NCI-H345 treated with DMSO at 0.1 percent for 48 hours (cell line): ENCODE measurements at regions not wholly inside any gene's neighbourhood (a gene's known extent, or its start where the extent isn't known, plus 50 kb on each side); places are given as distances from the start of the nearest gene placed in this dataset.

Experiments used
- DNase-seq: peaks from one replicate; lab custom pipeline; 2025; ENCODE audit not compliant: unreplicated experiment; lab: John Stamatoyannopoulos, UW

DNA sequence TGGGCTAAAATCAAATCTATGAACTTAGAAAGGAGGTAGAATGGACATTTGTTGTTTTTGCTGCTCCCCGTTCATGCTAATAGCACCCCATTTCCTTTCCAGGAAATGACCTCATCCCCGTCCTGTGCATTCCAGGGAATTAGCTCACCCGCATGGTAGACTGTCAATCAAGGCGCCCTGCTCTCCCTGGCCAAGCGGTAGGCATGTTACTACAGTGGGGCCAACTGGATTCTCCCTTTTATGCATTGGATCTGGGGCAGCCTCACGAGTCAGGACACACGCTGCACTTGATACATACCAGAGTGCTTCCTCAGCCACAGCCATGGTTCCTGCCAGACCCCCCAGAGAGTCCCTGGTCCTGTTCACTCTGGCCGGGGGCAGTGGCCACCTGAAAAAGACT is 111.0 kb upstream of the PTCH1 start:
- DNase-seq: no peak

DNA sequence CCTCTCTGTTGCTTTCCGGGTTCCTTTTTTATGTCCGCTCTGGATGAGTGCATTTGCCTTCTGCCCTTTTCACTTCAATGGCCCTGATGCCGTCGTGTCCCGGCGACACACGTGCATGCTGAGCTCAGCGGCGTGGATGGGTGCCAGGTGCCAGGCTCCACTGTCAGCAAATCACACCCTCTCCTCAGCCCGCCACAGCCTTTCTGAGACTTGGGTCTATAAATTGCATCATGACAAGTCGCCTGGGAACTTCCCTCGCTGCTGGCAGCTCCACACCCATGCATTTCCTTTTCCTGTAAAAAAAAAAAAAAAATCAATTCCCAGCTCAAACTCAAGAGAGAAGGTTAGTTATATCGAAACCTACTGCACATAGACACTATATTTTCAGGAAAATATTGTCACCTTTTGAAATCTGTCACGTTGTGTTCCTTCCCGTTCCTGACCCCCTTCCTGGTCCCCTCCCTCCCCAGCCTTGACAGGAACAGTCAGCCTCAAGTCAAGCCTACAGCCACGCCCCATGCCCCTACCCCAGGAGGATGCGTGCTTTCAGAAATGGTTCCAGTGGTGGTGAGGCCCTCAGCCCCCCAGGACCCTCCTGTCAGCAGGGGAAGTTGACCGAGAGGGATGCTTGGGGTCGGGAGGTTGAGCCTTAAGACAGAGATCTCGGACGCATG is 110.3 kb upstream of the PTCH1 start:
- no peak for DNase-seq

DNA sequence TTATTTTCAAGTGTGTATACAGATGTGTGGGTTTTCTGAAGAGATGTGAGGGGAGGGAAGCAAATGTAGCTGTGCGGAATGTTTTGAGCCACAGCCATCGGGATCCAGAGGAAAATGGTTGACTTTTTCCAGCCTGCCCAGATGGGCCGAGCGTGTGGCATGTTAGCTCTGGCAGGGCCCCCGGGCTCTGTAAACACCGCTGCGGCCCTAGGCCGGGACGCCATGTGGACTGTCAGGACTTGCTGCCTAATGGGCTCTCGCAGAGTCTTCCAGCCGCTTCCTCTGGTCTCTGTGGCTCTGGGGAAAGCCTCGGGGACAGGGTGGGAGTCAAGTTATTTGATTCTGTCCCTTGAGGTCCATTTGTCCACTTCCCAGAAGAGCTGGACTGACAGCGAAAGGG is 109.6 kb upstream of the PTCH1 start:
- no peak for DNase-seq

DNA sequence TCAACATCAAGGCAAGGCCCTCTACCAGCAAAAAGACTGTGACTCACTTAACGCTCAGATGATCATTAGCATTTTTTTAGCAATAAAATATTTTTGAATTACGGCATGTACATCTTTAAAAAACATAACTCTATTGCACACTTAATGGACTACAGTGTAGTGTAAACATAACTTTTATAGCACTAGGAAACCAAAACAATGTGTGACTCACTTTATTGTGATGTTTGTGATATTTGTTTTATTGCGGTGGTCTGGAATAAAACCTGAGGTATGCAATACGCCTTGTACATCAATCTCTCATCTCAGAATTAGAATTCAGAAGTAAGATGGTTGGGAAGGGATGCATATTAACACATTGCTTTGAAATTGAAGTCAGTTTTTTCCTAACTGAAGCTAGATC is 106.9 kb upstream of the PTCH1 start:
- no peak for DNase-seq

DNA sequence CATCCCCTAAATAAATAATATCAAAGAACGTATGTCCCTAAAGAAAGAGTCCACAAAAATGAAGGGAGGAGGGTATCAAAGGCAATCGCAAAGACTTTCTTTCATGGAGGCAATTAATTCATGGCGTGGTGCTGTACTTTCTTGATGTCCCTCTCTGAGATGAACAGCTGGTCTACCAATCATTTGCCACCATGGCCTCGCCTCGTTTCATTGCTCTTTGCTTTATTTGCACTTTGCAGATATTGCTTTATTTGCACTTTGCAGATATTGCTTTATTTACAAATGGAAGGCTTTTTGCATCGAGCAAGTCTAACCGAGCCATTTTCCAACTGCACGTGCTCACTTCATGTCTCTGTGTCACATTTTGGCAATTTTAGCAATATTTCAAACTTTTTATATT is 104.0 kb upstream of the PTCH1 start:
- DNase-seq: no peak

DNA sequence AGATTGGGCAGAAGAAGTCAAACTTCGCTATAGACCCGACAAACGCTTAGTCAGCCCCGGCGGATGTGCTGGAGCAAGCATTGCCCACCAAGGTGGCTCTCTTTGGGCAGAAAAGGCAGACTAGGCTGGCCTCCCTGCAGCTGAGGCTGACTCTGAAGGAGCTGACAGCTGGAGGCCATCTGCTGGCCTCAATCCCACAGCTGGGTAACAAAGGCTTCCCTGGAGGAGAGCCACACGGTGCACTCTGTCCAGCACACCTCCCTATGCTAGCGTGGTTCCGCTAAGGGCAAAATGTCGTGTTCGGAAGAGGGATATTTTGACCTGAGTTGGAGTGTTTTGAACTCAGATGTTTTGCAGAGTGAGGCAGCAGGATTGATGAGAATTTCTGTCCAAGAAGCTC is 103.5 kb upstream of the PTCH1 start:
- DNase-seq: no peak

- DNase-seq: no peak
These were observed 98.5 kb upstream of the PTCH1 start for GRCh38 chr9:95615246-95615645.

GRCh38 chr9:95613670-95614069 is 96.9 kb upstream of the PTCH1 start:
- DNase-seq: no peak

DNA sequence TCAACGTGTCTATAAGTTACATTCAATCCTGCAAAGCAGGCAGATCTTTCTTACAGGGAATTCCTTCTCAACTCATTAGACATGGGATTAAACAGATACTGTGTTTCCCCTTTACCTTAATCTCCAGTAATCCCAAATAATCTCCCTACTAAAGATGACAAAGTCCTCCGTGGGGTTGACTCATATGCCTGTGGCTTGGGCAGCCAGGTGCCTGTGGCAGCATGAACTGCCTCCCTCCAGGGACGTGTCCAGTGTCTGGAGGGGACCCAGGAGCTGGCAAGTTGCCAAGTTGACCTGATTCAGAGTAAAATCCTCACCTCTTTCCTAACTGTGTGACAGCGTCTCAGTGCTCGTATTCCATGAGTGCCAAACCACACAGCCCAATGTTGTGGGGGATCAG is 94.6 kb upstream of the PTCH1 start:
- no peak for DNase-seq

DNA sequence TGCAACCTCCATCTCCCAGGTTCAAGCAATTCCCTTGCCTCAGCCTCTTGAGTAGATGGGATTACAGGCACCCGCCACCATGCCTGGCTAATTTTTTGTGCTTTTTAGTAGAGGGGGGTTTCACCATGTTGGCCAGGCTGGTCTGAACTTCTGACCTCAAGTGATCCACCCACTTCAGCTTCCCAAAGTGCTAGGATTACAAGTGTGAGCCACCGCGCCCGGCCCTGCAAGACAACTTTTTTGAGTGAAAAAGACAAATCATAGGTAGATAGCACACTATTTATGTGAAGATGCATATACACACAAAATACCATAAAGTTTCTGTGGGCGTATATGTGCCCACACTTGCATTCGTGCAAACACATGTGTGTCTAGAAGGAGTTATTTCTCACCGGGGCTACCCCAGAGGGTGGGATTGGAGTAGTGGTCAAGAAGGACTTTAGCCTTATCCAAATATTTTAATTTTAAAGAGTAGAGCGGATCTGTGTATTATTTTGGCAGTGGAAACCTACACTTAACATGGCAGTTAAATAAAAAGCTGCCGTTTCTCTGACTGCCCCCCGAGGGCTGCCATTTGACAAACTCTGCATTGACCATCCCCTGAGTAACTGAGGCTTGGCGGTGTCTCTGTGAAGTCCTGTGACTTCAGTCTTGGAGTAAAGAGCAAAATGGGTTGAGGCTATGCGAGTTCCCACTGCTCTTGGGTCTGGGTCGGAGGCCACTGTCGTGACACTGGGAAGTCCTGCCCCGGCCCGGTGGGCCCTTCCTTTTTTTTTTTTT is 93.4 kb upstream of the PTCH1 start:
- DNase-seq: no peak

DNA sequence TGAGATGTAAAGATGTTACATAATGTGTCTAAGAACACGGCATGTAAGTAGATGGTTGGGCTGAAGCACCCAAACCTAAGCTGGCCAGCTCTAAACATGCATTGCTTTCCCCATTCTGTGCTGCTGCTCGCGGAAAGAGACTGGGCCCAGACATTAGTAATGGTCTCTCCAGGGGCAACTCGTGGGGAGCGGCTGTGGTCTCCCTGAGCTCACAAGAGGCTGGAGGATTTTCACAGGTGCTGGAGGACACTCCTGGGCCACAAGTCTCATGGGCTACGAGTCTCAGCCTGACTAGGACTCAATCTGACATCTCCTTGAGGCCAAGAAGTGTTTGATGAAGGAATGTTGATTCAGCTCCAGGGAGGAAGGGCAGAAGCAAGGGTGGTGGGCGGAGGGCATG is 92.7 kb upstream of the PTCH1 start:
- no peak for DNase-seq

DNA sequence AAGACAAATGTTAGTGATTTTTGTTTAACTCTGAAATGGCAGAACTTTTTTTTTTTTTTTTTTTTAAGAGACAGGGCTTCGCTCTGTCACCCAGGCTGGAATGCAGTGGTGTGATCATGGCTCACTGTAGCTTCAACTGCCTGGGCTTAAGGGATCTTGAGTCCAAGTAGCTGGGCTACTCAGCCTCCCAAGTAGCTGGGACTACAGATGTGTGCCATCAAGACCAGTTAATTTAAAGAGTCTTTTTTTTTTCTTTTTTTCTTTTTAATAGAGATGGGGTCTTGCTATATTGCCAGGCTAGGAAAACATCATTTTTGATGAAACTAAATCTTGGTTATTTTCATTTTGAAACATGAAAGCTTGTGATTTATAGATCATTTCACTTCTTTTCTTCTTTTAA is 91.6 kb upstream of the PTCH1 start:
- no peak for DNase-seq

- DNase-seq: no peak
These were observed 90.7 kb upstream of the PTCH1 start for GRCh38 chr9:95607507-95607906.

GRCh38 chr9:95606489-95607350 is 89.9 kb upstream of the PTCH1 start:
- no peak for DNase-seq

- DNase-seq: no peak
These were observed 89.2 kb upstream of the PTCH1 start for GRCh38 chr9:95605816-95606488.

GRCh38 chr9:95605101-95605500 is 88.3 kb upstream of the PTCH1 start:
- no peak for DNase-seq

GRCh38 chr9:95598236-95598635 is 81.5 kb upstream of the PTCH1 start:
- DNase-seq: no peak

DNA sequence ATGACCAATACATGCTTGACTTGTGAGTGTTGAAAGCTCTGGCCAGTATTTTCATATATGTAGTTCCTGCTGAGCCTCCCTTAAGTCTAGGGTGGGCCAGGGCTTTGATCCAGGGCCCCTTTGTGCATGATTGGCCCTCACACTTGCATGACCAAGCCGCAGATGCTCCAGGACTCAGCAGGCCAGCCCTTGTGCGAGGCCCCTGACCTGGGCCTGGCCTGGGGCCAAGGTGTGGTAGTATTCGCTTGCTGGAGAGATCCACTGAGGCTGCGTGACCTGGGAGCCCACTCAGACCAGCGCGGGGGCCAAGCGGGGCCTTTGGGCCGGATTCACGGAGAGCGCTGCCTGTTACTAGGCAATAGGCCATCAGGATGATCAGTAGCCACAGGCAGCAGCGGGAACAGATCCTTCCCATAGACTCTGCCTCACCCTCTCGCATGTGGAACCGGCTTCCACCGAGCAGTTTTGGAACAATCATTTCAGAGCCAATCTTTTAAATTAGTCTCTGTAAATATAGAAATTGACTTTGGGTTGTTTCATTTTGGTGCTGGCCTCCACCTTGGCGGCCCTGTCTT is 79.0 kb upstream of the PTCH1 start:
- DNase-seq: no peak

DNA sequence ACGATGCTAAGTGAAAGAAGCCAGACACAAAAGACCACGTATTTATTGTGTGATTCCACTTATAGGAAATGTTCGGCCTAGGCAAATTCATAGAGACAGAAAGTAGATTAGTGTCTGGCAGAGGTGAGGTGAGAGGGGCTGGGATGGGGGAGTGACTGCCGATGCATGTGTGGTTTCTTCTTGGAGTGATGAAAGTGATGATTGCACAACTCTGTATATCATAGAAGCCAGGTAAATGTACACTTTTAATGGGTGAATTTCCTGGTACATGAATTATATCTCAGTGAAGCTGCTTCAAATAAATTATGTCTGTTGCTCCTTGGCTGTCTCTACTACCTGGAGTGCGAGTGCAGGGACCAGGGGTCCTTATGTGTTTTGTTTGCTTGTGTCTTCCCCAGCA is 76.2 kb upstream of the PTCH1 start:
- DNase-seq: no peak

DNA sequence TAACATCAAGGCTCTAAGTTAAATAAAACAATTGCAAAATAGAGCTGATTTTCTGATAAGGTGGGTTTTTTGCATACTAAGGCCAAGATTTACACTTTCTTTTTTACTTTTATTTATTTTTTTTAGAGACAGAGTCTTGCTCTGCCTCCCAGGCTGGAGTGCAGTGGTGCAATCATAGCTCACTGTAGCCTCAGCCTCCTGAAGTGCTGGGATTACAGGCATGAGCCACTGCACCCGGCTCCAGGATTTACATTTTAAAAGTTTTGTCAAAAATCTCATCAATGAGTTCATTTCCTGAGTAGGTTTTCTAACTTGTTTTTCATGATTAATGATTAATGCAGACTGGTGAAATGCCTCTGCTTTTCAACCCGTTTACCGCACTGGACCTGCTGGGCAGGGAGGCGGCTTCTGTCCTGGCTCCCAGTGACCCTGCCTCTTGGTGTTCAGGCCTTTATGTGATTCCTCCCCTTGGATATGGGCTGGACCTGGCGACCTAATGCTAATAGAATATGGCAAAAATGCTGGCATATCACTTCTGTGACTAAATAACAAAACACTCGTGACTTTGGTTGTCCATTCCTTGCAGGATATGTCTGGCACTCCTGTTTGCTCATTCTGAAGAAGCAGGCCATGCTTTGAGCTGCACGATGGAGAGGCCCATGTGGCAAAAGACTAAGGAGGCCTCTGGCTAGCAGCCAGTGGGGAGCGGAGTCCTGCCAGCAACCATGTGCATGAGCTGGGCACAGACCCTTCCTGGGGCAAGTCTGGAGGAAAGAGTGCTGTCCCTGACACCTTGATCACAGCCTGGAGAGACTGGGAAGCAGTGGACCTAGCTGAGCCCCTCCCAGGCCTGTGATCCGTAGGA is 72.2 kb upstream of the PTCH1 start:
- no peak for DNase-seq
